GM13976 (cell line): ENCODE measurements at regions not wholly inside any gene's neighbourhood (a gene's known extent, or its start where the extent isn't known, plus 50 kb on each side); places are given as distances from the start of the nearest gene placed in this dataset.

Source experiments
- DNase-seq: peaks from one replicate; pipeline ENCODE4 v3.0.0; 2012; ENCODE audit warnings: low spot score
- CTCF ChIP-seq: IDR thresholded peaks from 2 replicates; pipeline ENCODE4 v1.5.1; 2012; ENCODE audit warnings: borderline replicate concordance, mild to moderate bottlenecking; ENCODE audit not compliant: insufficient read depth; ENCODE audit errors: extremely low read depth, missing control alignments, control extremely low read depth
- in situ Hi-C: fragments of 300-500 bp; cut with MboI; formaldehyde crosslinking; loops from one replicate; pipeline ENCODE4 v1.12.0; 2022; ENCODE audit warnings: low sequenced_read_pairs, mixed read lengths, inconsistent platforms; ENCODE audit not compliant: unreplicated experiment

GRCh38 chr21:35905963-35906345 is 154.4 kb downstream of the SETD4 start:
- DNase-seq: no peak
- TF ChIP-seq CTCF: no peak
- in situ Hi-C loops: no loop called here

- DNase-seq: no peak
- TF ChIP-seq CTCF: no peak
- in situ Hi-C loops: no loop called here
These were observed 155.0 kb downstream of the SETD4 start for GRCh38 chr21:35905096-35905962.

GRCh38 chr21:35900539-35900938 is 159.8 kb downstream of the SETD4 start:
- DNase-seq: no peak
- in situ Hi-C loops: no loop called here
- no peak for TF ChIP-seq CTCF

GRCh38 chr21:35896060-35896459 is 164.3 kb downstream of the SETD4 start:
- DNase-seq: peak; percentile 55
- in situ Hi-C loops: no loop called here
- TF ChIP-seq CTCF: no peak

- in situ Hi-C loops: no loop called here
- no peak for DNase-seq
- TF ChIP-seq CTCF: no peak
These were observed 164.7 kb downstream of the SETD4 start for GRCh38 chr21:35895598-35895997.

- in situ Hi-C loops: no loop called here
- DNase-seq: no peak
- TF ChIP-seq CTCF: no peak
These were observed 167.2 kb downstream of the SETD4 start for GRCh38 chr21:35893156-35893555.
